ENCODE measurements at regions not wholly inside any gene's neighbourhood (a gene's known extent, or its start where the extent isn't known, plus 50 kb on each side); places are given as distances from the start of the nearest gene placed in this dataset.

DNA sequence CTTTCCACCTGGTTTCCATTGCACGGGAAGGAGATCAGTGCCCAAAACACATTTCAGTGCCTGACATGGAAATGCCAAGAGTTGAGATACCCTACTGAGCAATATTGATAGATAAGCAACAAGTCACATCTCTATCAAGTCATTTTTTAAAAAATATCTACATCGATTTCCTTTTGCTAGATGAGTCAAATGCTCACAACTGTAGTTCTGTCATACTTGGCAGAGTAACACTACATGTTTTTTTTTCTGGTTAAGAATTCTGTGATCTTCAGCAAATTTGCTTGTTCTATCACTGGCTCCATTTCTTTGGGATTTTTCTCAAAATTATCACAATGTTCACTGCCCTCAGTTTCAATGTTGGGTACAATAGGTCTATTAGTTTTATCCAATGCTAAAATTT lies 145.4 kb downstream of the ZC3H11B start:
- no peak for DNase-seq (ENCODE audit: insufficient read length, low spot score)

DNA sequence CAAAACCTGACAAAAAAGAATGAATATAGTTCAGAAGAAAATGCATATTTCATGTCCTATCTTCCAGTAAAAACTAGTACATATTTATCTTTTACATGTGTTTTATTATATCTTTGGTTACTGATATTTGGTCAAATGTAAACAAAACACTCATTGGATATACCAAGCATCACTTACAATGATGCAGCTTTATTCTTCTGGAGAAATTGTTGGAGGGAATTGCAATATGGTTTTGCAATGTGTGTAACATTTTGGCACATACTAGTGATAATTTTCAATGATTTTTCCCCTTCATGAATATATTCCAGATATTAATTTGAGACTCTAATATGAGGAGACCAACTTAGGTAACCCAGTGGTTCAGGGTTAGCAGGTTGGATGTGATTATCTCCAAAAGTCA lies 146.1 kb downstream of the ZC3H11B start:
- DNase-seq (ENCODE audit: insufficient read length, low spot score) (no peak), FAIRE-seq (no peak)
- TF ChIP-seq POLR2AphosphoS5 (IDR thresholded peaks at IDR 0.05; ENCODE audit: low read depth, low read length) (no peak), TAF1 (IDR thresholded peaks at IDR 0.05; ENCODE audit: low read depth, low read length) (no peak), PAX5 (IDR thresholded peaks at IDR 0.05; ENCODE audit: insufficient read depth, low read length, severe bottlenecking) (no peak), SPI1 (IDR thresholded peaks at IDR 0.05; ENCODE audit: low read depth, low read length) (no peak), POLR2A (IDR thresholded peaks at IDR 0.05; ENCODE audit: low read depth, low read length) (no peak), POU2F2 (IDR thresholded peaks at IDR 0.05; ENCODE audit: low read depth, low read length) (no peak)

More for the DNA sequence above, 145.4 kb downstream of the ZC3H11B start:
- no peak for FAIRE-seq
- TF ChIP-seq POU2F2 (IDR thresholded peaks at IDR 0.05; ENCODE audit: low read depth, low read length): no peak
- TF ChIP-seq POLR2AphosphoS5 (IDR thresholded peaks at IDR 0.05; ENCODE audit: low read depth, low read length): no peak
- TF ChIP-seq SPI1 (IDR thresholded peaks at IDR 0.05; ENCODE audit: low read depth, low read length): no peak
- no peak for TF ChIP-seq POLR2A (IDR thresholded peaks at IDR 0.05; ENCODE audit: low read depth, low read length)
- TF ChIP-seq PAX5 (IDR thresholded peaks at IDR 0.05; ENCODE audit: insufficient read depth, low read length, severe bottlenecking): no peak
- TF ChIP-seq TAF1 (IDR thresholded peaks at IDR 0.05; ENCODE audit: low read depth, low read length): no peak

DNA sequence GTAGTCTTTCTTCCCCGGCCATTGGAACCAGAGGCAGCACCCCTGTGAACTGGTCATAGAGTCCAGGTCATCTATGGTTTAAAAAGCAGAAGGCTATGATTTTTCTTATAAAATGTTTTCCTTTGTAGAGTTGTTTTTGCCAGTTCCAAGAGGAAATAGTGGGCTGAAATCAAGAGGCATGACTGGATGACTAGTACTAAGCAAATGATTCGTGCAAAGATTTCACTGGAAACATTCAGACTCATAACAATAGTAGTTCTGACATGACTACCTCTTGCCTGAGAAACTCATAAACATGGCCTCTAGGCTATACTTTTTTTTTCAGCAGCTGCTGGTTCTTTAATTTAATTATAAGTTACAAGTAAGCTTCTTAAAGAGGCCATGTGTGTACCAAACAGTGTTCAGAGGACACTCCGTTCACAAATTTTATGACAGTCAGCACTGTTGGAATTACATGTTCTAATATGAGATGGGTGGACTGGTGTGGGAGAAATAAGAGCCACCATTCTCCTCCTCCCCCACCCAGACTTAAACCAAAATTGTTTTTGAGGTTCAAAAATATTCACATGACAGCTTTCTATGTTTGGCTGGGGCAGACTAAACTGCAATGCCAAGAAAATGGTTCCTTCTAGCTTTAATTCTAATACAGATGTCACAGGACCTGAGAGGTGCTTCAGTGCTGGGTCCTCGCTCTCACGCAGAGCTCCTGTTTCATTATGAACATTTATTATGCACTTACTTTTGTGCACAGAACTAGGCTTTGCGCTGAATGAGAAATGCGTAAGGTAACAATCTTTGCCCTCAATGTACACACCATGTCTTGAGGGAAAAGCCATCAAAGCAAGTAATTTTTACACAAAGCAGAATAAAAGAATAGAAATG lies 147.5 kb downstream of the ZC3H11B start:
- FAIRE-seq (peak; percentile 52), DNase-seq (ENCODE audit: insufficient read length, low spot score) (no peak)
- no peak for TF ChIP-seq POLR2AphosphoS5 (IDR thresholded peaks at IDR 0.05; ENCODE audit: low read depth, low read length)
- peak; percentile 82 for TF ChIP-seq POU2F2 (IDR thresholded peaks at IDR 0.05; ENCODE audit: low read depth, low read length)
- TF ChIP-seq PAX5 (IDR thresholded peaks at IDR 0.05; ENCODE audit: insufficient read depth, low read length, severe bottlenecking): peak; percentile 97
- 0 out of 2 replicates have a peak, but pooled peaks have one; percentile 16 for TF ChIP-seq SPI1 (IDR thresholded peaks at IDR 0.05; ENCODE audit: low read depth, low read length)
- no peak for TF ChIP-seq POLR2A (IDR thresholded peaks at IDR 0.05; ENCODE audit: low read depth, low read length)
- peak; percentile 35; the same call in 1 of the 2 replicates for TF ChIP-seq TAF1 (IDR thresholded peaks at IDR 0.05; ENCODE audit: low read depth, low read length)

DNA sequence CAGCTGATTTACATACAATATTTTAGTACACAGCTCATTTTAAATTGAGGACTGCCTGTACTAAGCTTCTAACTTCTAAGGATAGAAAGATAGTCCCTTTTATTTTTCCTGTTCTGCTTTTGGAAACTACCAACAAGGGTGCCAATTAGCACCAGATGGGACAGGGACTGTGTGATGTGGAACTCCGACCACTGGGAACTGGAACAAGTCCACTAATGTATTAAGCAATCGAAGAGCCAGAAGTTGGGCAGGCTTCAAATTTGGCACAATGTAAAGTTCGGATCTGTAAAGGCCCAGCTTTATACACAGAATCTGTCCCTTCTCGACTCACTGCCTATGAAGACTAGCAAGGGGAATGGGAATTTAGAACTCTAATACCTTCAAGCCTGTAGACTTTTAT lies 149.3 kb downstream of the ZC3H11B start:
- FAIRE-seq: no peak
- TF ChIP-seq TAF1 (IDR thresholded peaks at IDR 0.05; ENCODE audit: low read depth, low read length) (no peak), SPI1 (IDR thresholded peaks at IDR 0.05; ENCODE audit: low read depth, low read length) (no peak), PAX5 (IDR thresholded peaks at IDR 0.05; ENCODE audit: insufficient read depth, low read length, severe bottlenecking) (no peak), POLR2A (IDR thresholded peaks at IDR 0.05; ENCODE audit: low read depth, low read length) (no peak), POLR2AphosphoS5 (IDR thresholded peaks at IDR 0.05; ENCODE audit: low read depth, low read length) (no peak), POU2F2 (IDR thresholded peaks at IDR 0.05; ENCODE audit: low read depth, low read length) (no peak)
- no peak for DNase-seq (ENCODE audit: insufficient read length, low spot score)

DNA sequence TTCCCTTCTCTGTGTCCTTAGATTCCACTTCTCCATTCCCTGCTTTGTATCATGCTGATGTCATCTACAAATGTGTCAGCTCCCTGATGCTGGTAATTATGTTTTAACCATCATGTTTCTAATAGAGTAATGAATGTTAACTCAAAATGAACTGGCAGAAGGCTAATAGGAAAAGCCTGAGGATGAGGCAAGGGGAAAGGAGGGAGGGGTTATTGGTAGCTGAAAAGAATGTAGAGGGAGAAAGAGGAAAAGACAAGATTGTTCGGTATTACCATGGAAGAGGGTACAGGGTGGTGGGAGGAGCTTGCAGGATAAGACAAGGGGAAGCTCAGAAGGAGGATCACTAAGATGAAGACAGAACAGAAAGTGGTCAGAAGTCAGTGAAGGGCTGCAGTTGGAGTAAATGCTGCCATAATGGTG lies 150.9 kb downstream of the ZC3H11B start:
- FAIRE-seq (peak; percentile 43), DNase-seq (ENCODE audit: insufficient read length, low spot score) (no peak)
- TF ChIP-seq SPI1 (IDR thresholded peaks at IDR 0.05; ENCODE audit: low read depth, low read length) (0 out of 2 replicates have a peak, but pooled peaks have one; percentile 16), TAF1 (IDR thresholded peaks at IDR 0.05; ENCODE audit: low read depth, low read length) (no peak)

DNA sequence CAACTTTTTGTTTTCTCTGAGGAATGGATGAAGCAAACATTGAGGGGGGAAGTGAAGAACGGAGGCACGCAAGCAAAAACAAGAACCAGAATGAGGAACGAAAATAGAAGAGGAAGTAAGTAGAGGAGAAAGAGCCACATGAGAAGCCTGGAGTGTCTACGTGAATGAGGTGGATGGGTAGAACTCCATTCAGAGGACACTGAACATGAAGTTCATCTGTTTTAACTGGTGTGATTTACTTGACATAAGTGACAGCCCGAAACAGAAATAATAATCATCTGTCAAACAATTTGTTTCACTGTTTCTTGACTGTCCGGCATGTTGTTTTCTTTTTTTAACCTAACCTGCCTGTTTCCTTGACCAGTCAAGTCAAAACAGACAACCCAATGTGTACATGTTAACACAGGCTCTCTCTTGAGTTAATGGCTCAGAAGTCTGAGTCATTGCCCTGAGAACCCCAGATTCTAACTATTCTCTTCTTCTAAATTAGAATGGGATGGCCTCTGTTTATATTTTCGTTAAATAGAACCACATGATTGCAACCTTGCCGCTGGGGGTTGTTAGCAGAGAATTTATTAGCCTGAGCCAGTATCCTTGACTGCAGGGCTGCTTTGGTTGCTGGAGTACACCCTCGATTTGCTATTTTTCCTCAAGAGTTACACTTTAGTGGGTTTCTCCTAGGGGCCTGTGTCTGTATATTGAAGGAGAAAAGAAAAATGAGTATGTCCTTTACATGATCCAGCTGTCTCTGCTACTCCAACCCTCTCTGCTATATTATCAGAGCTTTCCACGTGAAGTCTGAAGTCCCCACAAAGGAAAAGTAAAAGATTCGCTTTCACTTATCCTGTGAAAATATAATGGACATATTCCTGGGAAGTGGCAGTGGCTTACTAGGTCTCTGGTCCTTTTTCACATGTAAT lies 151.7 kb downstream of the ZC3H11B start:
- no peak for DNase-seq (ENCODE audit: insufficient read length, low spot score)
- peak; percentile 83 for FAIRE-seq
- TF ChIP-seq PAX5 (IDR thresholded peaks at IDR 0.05; ENCODE audit: insufficient read depth, low read length, severe bottlenecking): no peak
- peak; percentile 57; the same call in 1 of the 2 replicates for TF ChIP-seq POLR2A (IDR thresholded peaks at IDR 0.05; ENCODE audit: low read depth, low read length)
- peak; percentile 35; the same call in 1 of the 2 replicates for TF ChIP-seq TAF1 (IDR thresholded peaks at IDR 0.05; ENCODE audit: low read depth, low read length)
- TF ChIP-seq SPI1 (IDR thresholded peaks at IDR 0.05; ENCODE audit: low read depth, low read length): peak; percentile 91
- no peak for TF ChIP-seq POU2F2 (IDR thresholded peaks at IDR 0.05; ENCODE audit: low read depth, low read length)
- peak; percentile 10; the same call in 1 of the 2 replicates for TF ChIP-seq POLR2AphosphoS5 (IDR thresholded peaks at IDR 0.05; ENCODE audit: low read depth, low read length)

DNA sequence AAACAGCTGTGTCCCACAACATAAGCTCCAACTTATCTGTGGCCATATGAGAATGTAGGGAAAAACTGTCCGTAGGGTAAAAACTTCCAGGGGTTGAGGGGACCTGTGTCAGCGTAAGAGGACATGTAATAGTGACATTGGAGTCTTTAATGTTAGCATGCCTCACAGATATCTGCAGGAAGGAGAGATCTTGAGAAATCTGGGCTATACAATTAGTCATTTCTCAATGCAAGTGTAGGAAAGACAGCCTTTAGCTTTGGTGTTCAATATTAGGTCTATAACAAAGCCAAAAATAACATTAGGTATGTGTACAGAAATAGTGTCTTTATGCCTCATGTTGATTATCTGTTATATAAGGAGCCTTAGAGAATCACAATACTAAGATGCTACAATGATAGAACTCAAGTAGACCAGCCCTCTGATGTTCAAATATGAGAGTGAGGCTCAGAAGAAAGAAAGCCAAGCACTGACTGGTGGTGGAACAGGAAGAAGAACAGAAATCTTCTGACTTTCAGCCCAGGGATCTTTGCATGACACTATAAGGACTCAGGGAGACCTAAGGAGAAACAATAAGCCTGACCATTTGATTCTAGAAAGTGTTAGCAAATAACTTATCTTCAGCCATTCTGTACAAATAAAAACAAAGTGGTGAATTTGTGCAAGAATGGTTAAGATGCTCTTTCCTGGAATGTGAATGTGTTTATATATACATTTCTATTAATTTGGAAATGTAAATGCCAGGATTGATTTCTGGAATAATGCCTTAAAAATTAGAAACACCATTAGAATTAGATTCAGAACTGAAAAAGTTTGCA lies 152.6 kb downstream of the ZC3H11B start:
- 0 out of 2 replicates have a peak, but pooled peaks have one; percentile 0 for TF ChIP-seq POLR2A (IDR thresholded peaks at IDR 0.05; ENCODE audit: low read depth, low read length)
- TF ChIP-seq PAX5 (IDR thresholded peaks at IDR 0.05; ENCODE audit: insufficient read depth, low read length, severe bottlenecking): no peak
- no peak for DNase-seq (ENCODE audit: insufficient read length, low spot score)
- FAIRE-seq: peak; percentile 77

DNA sequence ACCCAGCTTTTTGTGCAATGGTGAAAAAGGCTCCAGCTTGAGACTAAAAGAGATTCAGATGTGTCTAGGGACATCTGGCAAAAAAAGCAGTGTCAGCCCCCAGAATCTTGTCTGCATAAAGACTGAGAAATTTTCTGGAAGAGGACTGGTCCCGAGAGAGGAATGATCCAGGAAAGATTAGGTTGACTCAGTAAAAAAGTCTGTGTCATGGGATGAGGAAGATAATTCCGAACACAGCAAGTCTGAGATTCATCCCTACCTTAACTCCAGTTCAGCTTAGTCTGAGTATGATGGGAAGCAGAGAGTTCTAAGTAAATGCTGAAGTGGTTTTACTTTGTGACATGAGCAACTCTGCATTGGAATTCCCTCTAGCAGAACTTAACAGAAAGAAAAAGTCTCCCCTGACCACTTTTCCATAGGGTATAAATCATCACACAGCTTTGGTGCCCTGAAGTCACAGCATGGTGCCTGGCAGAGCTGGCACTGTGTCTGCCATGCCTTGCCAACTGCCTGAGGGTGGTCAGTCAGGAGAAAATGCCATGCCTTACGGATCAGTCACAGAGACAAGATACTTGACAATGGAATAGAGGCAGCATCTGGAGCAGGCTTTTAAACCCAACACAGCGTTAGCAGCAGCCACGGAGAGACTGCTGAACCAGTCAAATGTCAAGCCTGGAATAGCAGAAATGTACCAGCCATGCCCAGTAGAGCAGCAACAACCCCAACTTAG lies 153.4 kb downstream of the ZC3H11B start:
- DNase-seq (ENCODE audit: insufficient read length, low spot score) (no peak), FAIRE-seq (no peak)
- TF ChIP-seq SPI1 (IDR thresholded peaks at IDR 0.05; ENCODE audit: low read depth, low read length) (no peak), POLR2AphosphoS5 (IDR thresholded peaks at IDR 0.05; ENCODE audit: low read depth, low read length) (no peak), PAX5 (IDR thresholded peaks at IDR 0.05; ENCODE audit: insufficient read depth, low read length, severe bottlenecking) (no peak), POLR2A (IDR thresholded peaks at IDR 0.05; ENCODE audit: low read depth, low read length) (no peak), TAF1 (IDR thresholded peaks at IDR 0.05; ENCODE audit: low read depth, low read length) (no peak), POU2F2 (IDR thresholded peaks at IDR 0.05; ENCODE audit: low read depth, low read length) (no peak)
